ENCODE measurements at regions not wholly inside any gene's neighbourhood (a gene's known extent, or its start where the extent isn't known, plus 50 kb on each side); places are given as distances from the start of the nearest gene placed in this dataset.
A peak's percentile ranks its signal among the peaks of the same experiment; 100 is the strongest.

DNA sequence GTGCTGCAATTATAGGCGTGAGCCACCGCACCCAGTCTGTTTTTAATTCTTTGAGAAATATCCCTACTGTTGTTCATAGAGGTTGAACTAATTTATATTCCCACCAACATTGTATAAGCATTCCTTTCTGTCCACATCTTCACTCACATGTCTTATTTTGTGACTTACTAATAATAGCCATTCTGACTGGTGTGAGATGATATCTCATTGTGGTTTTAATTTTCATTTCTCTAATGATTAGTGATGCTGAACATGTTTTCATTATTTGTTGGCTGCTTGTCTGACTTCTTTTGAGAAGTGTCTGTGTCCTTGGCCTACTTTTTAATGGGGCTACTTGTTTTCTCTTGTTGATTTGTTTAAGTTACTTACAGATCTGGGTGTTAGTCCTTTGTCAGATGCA is 310.9 kb upstream of the MAOA start:
- Histone ChIP-seq H3K27me3 (replicated peaks; ENCODE audit: control insufficient read depth, insufficient read depth, low read length) (no peaks in the 10 kb centered on the region), H3K36me3 (ENCODE audit: control insufficient read depth, insufficient read depth, low read length) (no peaks in the 10 kb centered on the region), H3K4me3 (replicated peaks; ENCODE audit: low read depth, low read length) (no peak overlapping the region)
- DNase-seq (ENCODE audit: extremely low read depth, insufficient read length): no peak
- TF ChIP-seq, protein P1, sequence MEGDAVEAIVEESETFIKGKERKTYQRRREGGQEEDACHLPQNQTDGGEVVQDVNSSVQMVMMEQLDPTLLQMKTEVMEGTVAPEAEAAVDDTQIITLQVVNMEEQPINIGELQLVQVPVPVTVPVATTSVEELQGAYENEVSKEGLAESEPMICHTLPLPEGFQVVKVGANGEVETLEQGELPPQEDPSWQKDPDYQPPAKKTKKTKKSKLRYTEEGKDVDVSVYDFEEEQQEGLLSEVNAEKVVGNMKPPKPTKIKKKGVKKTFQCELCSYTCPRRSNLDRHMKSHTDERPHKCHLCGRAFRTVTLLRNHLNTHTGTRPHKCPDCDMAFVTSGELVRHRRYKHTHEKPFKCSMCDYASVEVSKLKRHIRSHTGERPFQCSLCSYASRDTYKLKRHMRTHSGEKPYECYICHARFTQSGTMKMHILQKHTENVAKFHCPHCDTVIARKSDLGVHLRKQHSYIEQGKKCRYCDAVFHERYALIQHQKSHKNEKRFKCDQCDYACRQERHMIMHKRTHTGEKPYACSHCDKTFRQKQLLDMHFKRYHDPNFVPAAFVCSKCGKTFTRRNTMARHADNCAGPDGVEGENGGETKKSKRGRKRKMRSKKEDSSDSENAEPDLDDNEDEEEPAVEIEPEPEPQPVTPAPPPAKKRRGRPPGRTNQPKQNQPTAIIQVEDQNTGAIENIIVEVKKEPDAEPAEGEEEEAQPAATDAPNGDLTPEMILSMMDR (IDR thresholded peaks at IDR 0.05; ENCODE audit: insufficient read depth, low read length, poor library complexity, severe bottlenecking): no peak

DNA sequence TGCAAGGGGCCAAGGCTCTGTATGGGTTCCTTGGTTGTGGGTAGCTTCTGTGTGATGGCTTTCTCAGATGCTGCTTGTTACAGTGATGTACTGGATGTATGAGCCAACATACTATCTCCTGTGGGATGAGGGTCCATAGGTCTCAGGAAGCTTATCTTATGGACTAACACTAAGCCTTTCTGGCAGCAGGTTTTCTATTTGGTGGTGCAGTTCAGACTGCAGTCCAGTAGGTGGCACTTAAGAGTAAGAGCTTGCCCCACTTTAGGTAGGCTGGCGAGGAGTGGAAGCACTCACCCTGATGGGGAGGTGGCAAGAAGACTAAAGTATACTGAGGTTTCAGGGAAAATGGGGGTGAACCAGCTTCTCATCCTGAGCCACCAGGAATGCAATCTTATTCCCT is 306.7 kb upstream of the MAOA start:
- TF ChIP-seq, protein P1 (IDR thresholded peaks at IDR 0.05; ENCODE audit: insufficient read depth, low read length, poor library complexity, severe bottlenecking): peak; percentile 84
- H3K36me3 ChIP-seq (ENCODE audit: control insufficient read depth, insufficient read depth, low read length): no peaks in the 10 kb centered on the region
- H3K27me3 ChIP-seq (replicated peaks; ENCODE audit: control insufficient read depth, insufficient read depth, low read length): no peaks in the 10 kb centered on the region
- no peak for DNase-seq (ENCODE audit: extremely low read depth, insufficient read length)
- H3K4me3 ChIP-seq (replicated peaks; ENCODE audit: low read depth, low read length): no peak overlapping the region

DNA sequence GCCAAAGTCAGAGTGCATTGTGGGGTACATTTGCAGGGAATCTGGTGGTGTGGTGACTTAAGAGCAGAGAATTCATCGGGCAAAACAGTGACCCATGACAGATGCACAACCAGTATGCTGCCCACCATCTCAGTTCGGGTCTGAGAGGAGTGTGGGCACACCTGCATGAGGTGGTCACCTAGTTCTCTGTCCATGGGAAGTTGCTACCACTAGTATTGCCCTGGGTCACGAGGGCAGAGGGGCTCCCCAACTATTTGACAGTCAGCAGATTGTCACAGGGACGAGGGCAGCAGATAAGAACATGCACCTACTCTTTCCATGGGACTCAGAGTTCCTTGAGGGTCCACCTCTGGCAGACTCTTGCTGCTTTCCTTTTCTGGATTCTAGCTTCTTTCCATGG is 305.2 kb upstream of the MAOA start:
- DNase-seq (ENCODE audit: extremely low read depth, insufficient read length): no peak
- Histone ChIP-seq H3K27me3 (replicated peaks; ENCODE audit: control insufficient read depth, insufficient read depth, low read length) (no peaks in the 10 kb centered on the region), H3K36me3 (ENCODE audit: control insufficient read depth, insufficient read depth, low read length) (no peaks in the 10 kb centered on the region), H3K4me3 (replicated peaks; ENCODE audit: low read depth, low read length) (no peak overlapping the region)
- TF ChIP-seq, protein P1 (IDR thresholded peaks at IDR 0.05; ENCODE audit: insufficient read depth, low read length, poor library complexity, severe bottlenecking): no peak

DNA sequence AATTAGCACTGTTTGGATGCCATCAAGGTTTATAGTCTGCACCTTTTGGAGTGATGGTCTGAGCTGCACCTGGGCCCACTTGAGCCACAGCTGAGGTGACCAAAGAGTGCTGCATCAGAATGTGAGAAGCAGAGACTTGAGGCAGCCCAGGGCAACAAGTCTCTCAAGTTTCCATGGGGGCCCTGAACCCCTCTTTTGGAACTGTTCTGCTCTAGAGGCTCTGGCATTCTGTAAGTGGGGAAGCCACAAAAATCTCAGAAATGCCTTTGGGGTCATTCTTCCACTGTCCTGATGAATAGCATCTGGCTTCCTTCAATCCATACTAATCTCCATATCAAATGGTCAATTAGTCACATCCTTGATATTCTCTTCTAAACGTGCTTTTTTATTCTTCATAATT is 298.4 kb upstream of the MAOA start:
- Histone ChIP-seq H3K4me3 (replicated peaks; ENCODE audit: low read depth, low read length) (no peak overlapping the region), H3K36me3 (ENCODE audit: control insufficient read depth, insufficient read depth, low read length) (no peaks in the 10 kb centered on the region), H3K27me3 (replicated peaks; ENCODE audit: control insufficient read depth, insufficient read depth, low read length) (no peaks in the 10 kb centered on the region; the same call in 1 of the 2 replicates)
- DNase-seq (ENCODE audit: extremely low read depth, insufficient read length): no peak
- TF ChIP-seq, protein P1 (IDR thresholded peaks at IDR 0.05; ENCODE audit: insufficient read depth, low read length, poor library complexity, severe bottlenecking): no peak

DNA sequence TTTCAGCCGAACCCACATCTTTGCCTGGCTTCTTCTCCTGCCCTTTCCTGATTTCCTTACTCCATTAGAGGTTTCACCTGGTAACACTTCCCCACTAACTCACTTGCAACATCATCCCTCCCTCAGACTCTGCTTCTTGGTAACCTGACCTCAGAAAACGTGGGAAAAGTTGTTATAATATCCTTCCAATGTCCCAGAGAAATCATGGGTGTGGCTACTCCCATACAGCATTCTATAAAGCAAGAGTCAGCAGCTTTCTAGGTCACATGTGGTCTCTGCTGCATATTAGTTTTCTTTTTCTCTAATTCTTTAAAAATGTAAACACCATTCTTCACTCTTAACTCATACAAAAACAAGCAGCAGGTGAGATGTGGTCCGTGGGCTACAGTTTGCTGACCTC is 283.1 kb upstream of the MAOA start:
- H3K4me3 ChIP-seq (replicated peaks; ENCODE audit: low read depth, low read length): no peak overlapping the region
- H3K36me3 ChIP-seq (ENCODE audit: control insufficient read depth, insufficient read depth, low read length): no peaks in the 10 kb centered on the region
- TF ChIP-seq, protein P1 (IDR thresholded peaks at IDR 0.05; ENCODE audit: insufficient read depth, low read length, poor library complexity, severe bottlenecking): no peak
- no peak for DNase-seq (ENCODE audit: extremely low read depth, insufficient read length)
- no peaks in the 10 kb centered on the region for H3K27me3 ChIP-seq (replicated peaks; ENCODE audit: control insufficient read depth, insufficient read depth, low read length)

DNA sequence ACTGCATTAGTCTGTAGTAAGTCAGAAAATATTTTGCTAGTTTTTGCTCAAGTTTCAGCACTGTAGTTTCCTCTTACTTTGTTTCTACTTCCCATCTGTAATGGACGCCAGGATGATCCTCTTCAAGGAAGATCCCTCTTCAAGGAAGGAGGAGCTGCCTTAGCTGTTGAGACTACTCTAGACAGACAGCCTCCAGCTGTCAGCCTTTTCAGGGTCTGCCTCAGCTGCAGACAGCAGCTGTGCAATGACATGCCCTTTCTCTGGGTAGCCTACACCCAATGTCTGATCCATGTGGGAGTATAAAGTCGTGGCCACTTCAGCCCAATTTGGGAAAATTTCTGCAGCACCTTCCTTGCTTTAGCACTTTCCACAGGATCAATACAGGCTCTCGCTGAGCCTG is 281.0 kb upstream of the MAOA start:
- Histone ChIP-seq H3K27me3 (replicated peaks; ENCODE audit: control insufficient read depth, insufficient read depth, low read length) (no peaks in the 10 kb centered on the region), H3K4me3 (replicated peaks; ENCODE audit: low read depth, low read length) (no peak overlapping the region), H3K36me3 (ENCODE audit: control insufficient read depth, insufficient read depth, low read length) (no peaks in the 10 kb centered on the region)
- no peak for DNase-seq (ENCODE audit: extremely low read depth, insufficient read length)
- TF ChIP-seq, protein P1 (IDR thresholded peaks at IDR 0.05; ENCODE audit: insufficient read depth, low read length, poor library complexity, severe bottlenecking): no peak
